PC-3 (cell line): ENCODE measurements at regions not wholly inside any gene's neighbourhood (a gene's known extent, or its start where the extent isn't known, plus 50 kb on each side); places are given as distances from the start of the nearest gene placed in this dataset.
"Not testable (repeated sequence)": the region's sequence is repeated elsewhere in the genome, so short reads cannot be mapped to it uniquely, and the experiment has no call there.

ENCODE experiments used
- ATAC-seq: fragments of 200-7000 bp; cut with Tn5 transposase; 2 replicates; pipeline ENCODE4 v1.9.1; 2020; ENCODE audit warnings: mild to moderate bottlenecking, moderate library complexity
- BruUV-seq: library from RNA; stranded (reverse); fragments of 400-500 nt; replicated peaks from 2 replicates; lab custom pipeline; 2021; lab: Mats Ljungman, UMichigan
- CTCF ChIA-PET: fragments of 300-600 bp; sonication (Branson Sonifier 250); formaldehyde crosslinking; loops from one replicate; lab custom pipeline; 2022; ENCODE audit warnings: antibody characterized with exemption; lab: Charles Lee
- POLR2A ChIA-PET: fragments of 300-600 bp; sonication (Branson Sonifier 250); formaldehyde crosslinking; loops from one replicate; lab custom pipeline; 2022; ENCODE audit warnings: antibody characterized with exemption; ENCODE audit not compliant: unreplicated experiment; lab: Charles Lee
- DNase-seq: peaks from one replicate; pipeline ENCODE4 v3.0.0-alpha.2; 2015
- H2AFZ ChIP-seq: fragments of 300-600 bp; sonication (generic); 2 replicates; pipeline ENCODE4 v1.6.0; 2016; ENCODE audit warnings: antibody characterized with exemption, low read length
- H3F3A ChIP-seq: fragments of 300-600 bp; sonication (generic); one replicate; pipeline ENCODE4 v1.6.0; 2017; ENCODE audit warnings: antibody characterized with exemption, low read length, control low read depth, mild to moderate bottlenecking; ENCODE audit not compliant: unreplicated experiment
- H3K27ac ChIP-seq: fragments of 300-600 bp; sonication (generic); 2 replicates; pipeline ENCODE4 v1.5.1; 2016; ENCODE audit warnings: mild to moderate bottlenecking, low read length
- H3K27me3 ChIP-seq: fragments of 300-600 bp; sonication (generic); 2 replicates; pipeline ENCODE4 v1.6.1; 2016; ENCODE audit warnings: low read length, mixed read lengths
- H3K36me3 ChIP-seq: fragments of 300-600 bp; sonication (generic); 2 replicates; pipeline ENCODE4 v1.6.1; 2016; ENCODE audit warnings: low read depth, mixed run types, low read length, mixed read lengths
- H3K4me1 ChIP-seq: fragments of 300-600 bp; sonication (generic); 2 replicates; pipeline ENCODE4 v1.5.1; 2016; ENCODE audit warnings: low read length; ENCODE audit not compliant: insufficient read depth
- H3K4me2 ChIP-seq: fragments of 300-600 bp; sonication (generic); 2 replicates; pipeline ENCODE4 v1.6.0; 2016; ENCODE audit warnings: low read length
- H3K4me3 ChIP-seq: fragments of 300-600 bp; sonication (generic); 2 replicates; pipeline ENCODE4 v1.5.1; 2016; ENCODE audit warnings: mild to moderate bottlenecking, low read length, mixed read lengths
- H3K79me2 ChIP-seq: fragments of 300-600 bp; sonication (generic); 2 replicates; pipeline ENCODE4 v1.6.1; 2017; ENCODE audit warnings: low read length, mixed read lengths
- H3K9ac ChIP-seq: fragments of 300-600 bp; sonication (generic); 2 replicates; pipeline ENCODE4 v1.6.0; 2016; ENCODE audit warnings: mild to moderate bottlenecking, low read length
- H3K9me2 ChIP-seq: fragments of 300-600 bp; sonication (generic); replicated peaks from 2 replicates; pipeline ENCODE4 v1.6.1; 2016; ENCODE audit warnings: mixed run types, low read length, mixed read lengths
- H3K9me3 ChIP-seq: fragments of 300-600 bp; sonication (generic); 2 replicates; pipeline ENCODE4 v1.6.1; 2016; ENCODE audit warnings: low read length, mixed read lengths
- H4K20me1 ChIP-seq: fragments of 300-600 bp; sonication (generic); 2 replicates; pipeline ENCODE4 v1.6.1; 2016; ENCODE audit warnings: low read length, mixed read lengths
- CTCF ChIP-seq: fragments of 300-600 bp; sonication (generic); conservative IDR thresholded peaks from 2 replicates; pipeline ENCODE4 v1.5.1; 2017; ENCODE audit warnings: antibody characterized with exemption, low read depth, mild to moderate bottlenecking, low read length
- EZH2 ChIP-seq: fragments of 300-600 bp; sonication (generic); IDR thresholded peaks from one replicate; pipeline ENCODE4 v1.6.1; 2017; ENCODE audit warnings: antibody characterized with exemption, mild to moderate bottlenecking, low read length; ENCODE audit not compliant: unreplicated experiment
- EZH2phosphoT487 ChIP-seq: fragments of 300-600 bp; sonication (generic); IDR thresholded peaks from 2 replicates; pipeline ENCODE4 v1.6.1; 2018; ENCODE audit warnings: mild to moderate bottlenecking, antibody characterized with exemption, low read length, borderline replicate concordance
- intact Hi-C: fragments of 100-400 bp; cut with micrococcal nuclease; formaldehyde crosslinking; loops from 2 replicates; pipeline ENCODE4 v1.9.0; 2023

- no peak overlapping the region for H3K4me2 ChIP-seq
- TF ChIP-seq EZH2phosphoT487 (no peak), EZH2 (no peak), CTCF (no peak)
- no TSS peak for BruUV-seq
- intact Hi-C loops, result no loop called here
- H2AFZ ChIP-seq, result no peak overlapping the region
- no peaks in the 10 kb centered on the region for H3K79me2 ChIP-seq
- DNase-seq (no peak), ATAC-seq (no peak)
- H3K9me3 ChIP-seq, result no peaks in the 10 kb centered on the region
- ChIA-PET CTCF (no interaction called here), POLR2A (no interaction called here)
- no peak overlapping the region for H3K27ac ChIP-seq
- H4K20me1 ChIP-seq, result no peaks in the 10 kb centered on the region
- no peaks in the 10 kb centered on the region for H3K9me2 ChIP-seq
- no peak overlapping the region for H3K9ac ChIP-seq
- H3F3A ChIP-seq, result no peaks in the 10 kb centered on the region
- H3K27me3 ChIP-seq, result no peaks in the 10 kb centered on the region
- H3K36me3 ChIP-seq, result no peaks in the 10 kb centered on the region
- no peak overlapping the region for H3K4me3 ChIP-seq
- H3K4me1 ChIP-seq, result peaks cover 19% of the 10 kb centered on the region
These were observed 100.0 kb upstream of the DLG1 start for GRCh38 chr3:197398286-197398878.

GRCh38 chr3:197397838-197398237, 99.4 kb upstream of the DLG1 start:
- intact Hi-C loops, result no loop called here
- TF ChIP-seq EZH2 (no peak), CTCF (no peak), EZH2phosphoT487 (no peak)
- Histone ChIP-seq H3K4me1 (peaks cover 23% of the 10 kb centered on the region), H3F3A (no peaks in the 10 kb centered on the region), H3K9ac (no peak overlapping the region), H3K4me3 (no peak overlapping the region), H3K4me2 (no peak overlapping the region), H2AFZ (no peak overlapping the region), H3K79me2 (no peaks in the 10 kb centered on the region), H3K9me3 (no peaks in the 10 kb centered on the region), H3K27me3 (no peaks in the 10 kb centered on the region), H3K9me2 (no peaks in the 10 kb centered on the region), H3K36me3 (no peaks in the 10 kb centered on the region), H3K27ac (no peak overlapping the region), H4K20me1 (no peaks in the 10 kb centered on the region)
- ChIA-PET POLR2A (no interaction called here), CTCF (no interaction called here)
- DNase-seq, result no peak
- BruUV-seq, result no TSS peak
- no peak for ATAC-seq

DNA sequence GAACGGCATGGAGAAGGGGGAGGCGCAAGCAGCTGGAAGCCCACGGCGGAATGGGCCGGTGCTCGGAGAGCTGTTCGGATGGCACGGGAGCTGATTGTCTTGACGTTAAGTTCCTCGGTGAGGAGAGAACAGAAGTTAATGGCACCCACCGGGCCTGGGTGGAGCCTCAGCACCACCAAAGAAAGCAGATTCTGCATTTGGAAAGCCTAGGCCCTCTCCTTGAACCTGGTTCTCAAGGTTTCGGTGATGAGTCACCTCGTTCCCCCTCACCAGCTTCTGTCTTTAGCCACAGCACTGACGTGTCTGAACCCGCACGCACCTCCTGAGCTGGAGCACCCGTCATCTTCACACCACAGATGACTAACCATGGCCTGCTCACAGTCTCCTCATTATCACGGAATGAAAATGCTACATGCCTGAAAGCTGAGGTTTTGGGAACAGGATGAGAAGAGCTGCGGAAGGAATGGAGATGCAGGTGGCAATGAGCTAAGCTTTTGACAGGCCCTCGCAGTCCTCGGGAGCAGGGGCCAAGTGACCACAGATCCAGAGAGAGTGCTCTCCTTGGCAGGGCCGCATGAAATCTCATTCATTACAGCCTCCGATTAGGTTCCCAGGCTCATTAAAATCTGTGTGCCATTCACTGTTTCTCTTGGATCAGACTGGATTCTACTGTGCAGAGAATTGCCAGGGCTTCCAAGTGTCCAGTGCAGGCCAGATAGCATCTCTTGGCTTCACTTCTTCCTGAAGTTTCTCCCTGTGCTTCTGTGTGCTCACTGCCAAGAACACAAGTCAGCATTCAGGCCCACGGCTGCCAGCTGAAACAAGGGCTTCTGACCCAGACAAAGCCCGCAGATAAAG, 96.3 kb upstream of the DLG1 start:
- no peaks in the 10 kb centered on the region for H4K20me1 ChIP-seq
- no peak overlapping the region for H3K4me3 ChIP-seq
- TF ChIP-seq EZH2, result no peak
- no peak for TF ChIP-seq EZH2phosphoT487
- TF ChIP-seq CTCF, result no peak
- 0 out of 2 replicates have a peak overlapping the region, but pooled peaks have one; percentile 3 for H2AFZ ChIP-seq
- H3K9ac ChIP-seq, result peak overlapping the region; percentile 65
- CTCF ChIA-PET, result interaction anchor here (0.6 to 1.1 kb wide), 3 partner anchors 23 to 138 kb away, joined by 3 read pairs; no protein-coding TSS in a partner anchor
- no peaks in the 10 kb centered on the region for H3F3A ChIP-seq
- H3K9me2 ChIP-seq, result no peaks in the 10 kb centered on the region
- H3K9me3 ChIP-seq, result no peaks in the 10 kb centered on the region
- peaks cover 12% of the 10 kb centered on the region for H3K27me3 ChIP-seq
- peak overlapping the region; percentile 92 for H3K27ac ChIP-seq
- peaks cover 26% of the 10 kb centered on the region for H3K4me1 ChIP-seq
- POLR2A ChIA-PET, result no interaction called here
- peak; percentile 96 for ATAC-seq
- intact Hi-C loops, result loop anchor here (2.0 kb wide), 1 partner anchor 22 kb away; no protein-coding TSS in a partner anchor
- peak; percentile 98 for DNase-seq
- no peaks in the 10 kb centered on the region for H3K79me2 ChIP-seq
- H3K36me3 ChIP-seq, result no peaks in the 10 kb centered on the region
- TSS peak; percentile 89 for BruUV-seq
- peak overlapping the region; percentile 51 for H3K4me2 ChIP-seq

DNA sequence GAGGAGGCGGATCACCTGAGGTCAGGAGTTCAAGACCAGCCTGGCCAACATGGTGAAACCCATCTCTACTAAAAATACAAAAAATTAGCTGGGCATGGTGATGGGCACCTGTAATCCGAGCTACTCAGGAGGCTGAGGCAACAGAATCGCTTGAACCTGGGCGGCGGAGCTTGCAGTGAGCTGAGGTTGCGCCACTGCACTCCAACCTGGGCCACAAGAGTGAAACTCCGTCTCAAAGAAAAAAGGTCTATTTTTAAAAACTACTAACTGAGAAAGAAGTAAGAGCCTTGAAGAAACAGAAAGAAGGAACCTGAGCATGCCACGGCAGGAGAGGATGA, 95.7 kb upstream of the DLG1 start:
- H3F3A ChIP-seq, BruUV-seq, H3K36me3 ChIP-seq, H3K79me2 ChIP-seq, ATAC-seq, H3K9me2 ChIP-seq, H3K4me3 ChIP-seq, DNase-seq, H2AFZ ChIP-seq, POLR2A ChIA-PET, H3K9me3 ChIP-seq, H4K20me1 ChIP-seq: not testable (repeated sequence)
- Histone ChIP-seq H3K4me2 (peak overlapping the region; percentile 51), H3K9ac (peak overlapping the region; percentile 61), H3K27ac (peak overlapping the region; percentile 92), H3K4me1 (peaks cover 26% of the 10 kb centered on the region), H3K27me3 (peaks cover 18% of the 10 kb centered on the region)
- intact Hi-C loops, result loop anchor here (2.0 kb wide), 1 partner anchor 23 kb away; no protein-coding TSS in a partner anchor
- CTCF ChIA-PET, result interaction anchor here (1.0 kb wide), 1 partner anchor 22 kb away, joined by 3 read pairs; no protein-coding TSS in a partner anchor
